NT2/D1 (cell line): ENCODE measurements at regions not wholly inside any gene's neighbourhood (a gene's known extent, or its start where the extent isn't known, plus 50 kb on each side); places are given as distances from the start of the nearest gene placed in this dataset.

Experiments
- DNase-seq: peaks from one replicate; pipeline ENCODE4 v3.0.0-alpha.2; 2011; ENCODE audit warnings: low read depth, low spot score
- H3K27me3 ChIP-seq: 2 replicates; pipeline ENCODE4 v1.6.0; 2011; ENCODE audit warnings: mild to moderate bottlenecking; ENCODE audit not compliant: insufficient read length, insufficient read depth
- H3K36me3 ChIP-seq: 2 replicates; pipeline ENCODE4 v1.6.1; 2011; ENCODE audit warnings: mild to moderate bottlenecking, low read length, mixed read lengths; ENCODE audit not compliant: insufficient read depth, insufficient read length
- H3K4me1 ChIP-seq: 2 replicates; pipeline ENCODE4 v1.5.1; 2011; ENCODE audit not compliant: insufficient read depth, insufficient read length
- H3K4me3 ChIP-seq: 2 replicates; pipeline ENCODE4 v1.5.1; 2011; ENCODE audit warnings: low read depth; ENCODE audit not compliant: insufficient read length
- H3K9ac ChIP-seq: 2 replicates; pipeline ENCODE4 v1.6.0; 2011; ENCODE audit warnings: low read depth; ENCODE audit not compliant: insufficient read length
- H3K9me3 ChIP-seq: 2 replicates; pipeline ENCODE4 v1.5.1; 2011; ENCODE audit warnings: mild to moderate bottlenecking, low read length; ENCODE audit not compliant: insufficient read depth
- SUZ12 ChIP-seq: IDR thresholded peaks from 2 replicates; pipeline ENCODE4 v1.6.1; 2011; ENCODE audit not compliant: insufficient read length, insufficient read depth; ENCODE audit errors: extremely low read depth
- YY1 ChIP-seq: IDR thresholded peaks from 2 replicates; pipeline ENCODE4 v1.6.1; 2011; ENCODE audit not compliant: insufficient read length, insufficient read depth
- ZNF274 ChIP-seq: IDR thresholded peaks from 2 replicates; pipeline ENCODE4 v1.6.1; 2011; ENCODE audit warnings: mild to moderate bottlenecking, low read depth, low read length

DNA sequence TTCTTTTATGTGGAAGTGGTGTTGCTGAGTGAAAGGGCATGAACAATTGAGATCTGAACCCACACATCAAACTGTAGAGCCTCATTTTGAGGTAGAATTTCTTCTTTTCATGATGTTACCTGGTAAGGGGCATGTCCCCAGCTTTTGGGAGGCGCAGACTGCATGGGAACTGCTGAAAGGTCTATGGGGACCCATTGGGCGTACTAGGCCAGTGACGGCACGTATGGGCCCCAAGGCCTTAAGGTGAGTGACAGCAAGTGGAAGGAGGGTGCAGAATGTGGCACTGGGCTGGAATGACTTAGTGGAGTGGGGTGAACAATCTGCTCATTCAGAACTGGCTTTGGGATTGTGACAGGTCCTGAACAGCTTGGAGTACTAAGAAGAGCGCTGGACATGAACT is 123.6 kb upstream of the RGMA start:
- no peaks in the 10 kb centered on the region for H3K36me3 ChIP-seq
- no peak overlapping the region for H3K4me3 ChIP-seq

DNA sequence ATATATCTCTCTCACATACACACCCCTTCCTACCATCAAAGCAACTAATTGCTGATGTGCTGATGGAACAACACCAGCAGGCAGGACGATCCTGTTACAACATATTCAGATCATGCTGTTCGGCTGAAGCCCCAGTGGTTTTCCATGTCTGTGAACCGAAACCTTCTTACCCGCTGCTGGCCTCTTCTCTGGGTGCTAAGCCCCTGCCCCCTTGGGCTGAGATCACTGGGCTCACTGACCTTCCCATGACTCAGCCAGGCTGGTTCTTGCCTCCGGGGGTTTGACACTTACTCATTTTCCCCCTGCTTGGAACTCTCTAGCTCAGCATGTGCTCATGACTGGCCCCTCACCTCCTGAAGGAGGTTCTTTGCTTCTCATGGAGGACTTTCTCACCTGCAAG is 122.0 kb upstream of the RGMA start:
- H3K27me3 ChIP-seq: peaks cover 5% of the 10 kb centered on the region
- H3K4me1 ChIP-seq: peaks cover 3% of the 10 kb centered on the region
- no peak overlapping the region for H3K4me3 ChIP-seq
- 0 out of 2 replicates have a peak, but pooled peaks cover 6% of the 10 kb centered on the region for H3K9me3 ChIP-seq
- no peaks in the 10 kb centered on the region for H3K36me3 ChIP-seq
- no peak for TF ChIP-seq ZNF274
- no peak for TF ChIP-seq SUZ12
- no peak for TF ChIP-seq YY1
- no peak overlapping the region for H3K9ac ChIP-seq
- no peak for DNase-seq

More for the DNA sequence above, 123.6 kb upstream of the RGMA start:
- H3K27me3 ChIP-seq: peaks cover 5% of the 10 kb centered on the region
- H3K4me1 ChIP-seq: peaks cover 2% of the 10 kb centered on the region
- 0 out of 2 replicates have a peak, but pooled peaks cover 6% of the 10 kb centered on the region for H3K9me3 ChIP-seq
- no peak for DNase-seq
- TF ChIP-seq YY1 (no peak), ZNF274 (no peak), SUZ12 (no peak)
- no peak overlapping the region for H3K9ac ChIP-seq

DNA sequence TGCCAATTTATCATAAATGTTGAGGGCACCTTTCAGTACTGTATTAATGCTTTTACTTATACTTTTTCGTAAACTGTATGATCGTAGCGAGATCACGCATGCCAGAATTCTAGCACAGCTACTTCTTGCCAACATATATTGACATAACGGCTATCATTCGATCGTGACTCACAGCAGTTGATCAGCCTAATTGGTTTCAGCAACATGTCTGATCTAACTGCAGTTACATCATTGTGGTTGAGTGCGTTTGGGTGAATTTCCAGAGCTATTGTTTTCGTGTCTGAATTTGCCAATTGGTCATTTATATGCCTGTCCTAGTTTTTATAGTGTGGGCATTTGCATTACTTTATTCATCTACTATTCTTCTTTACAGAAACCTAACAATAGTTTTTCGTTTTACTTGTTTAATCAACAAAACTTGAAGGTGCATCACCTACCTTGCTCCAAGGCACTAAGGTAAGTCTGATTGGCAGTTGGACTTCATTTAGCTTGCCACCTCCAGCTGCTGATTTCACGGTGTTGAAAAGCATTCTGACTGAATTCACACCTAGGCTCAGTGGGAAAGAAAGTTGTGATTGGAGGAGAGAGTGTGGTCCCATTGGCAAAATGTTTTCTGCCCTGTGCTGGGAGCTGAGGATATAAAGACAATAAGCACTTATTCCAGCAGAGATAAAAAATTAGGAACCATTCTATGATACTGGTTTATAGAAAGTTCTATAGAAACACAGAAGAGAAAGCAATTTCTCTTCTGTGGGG is 120.9 kb upstream of the RGMA start:
- H3K4me3 ChIP-seq: no peak overlapping the region
- TF ChIP-seq ZNF274 (no peak), SUZ12 (no peak)

DNA sequence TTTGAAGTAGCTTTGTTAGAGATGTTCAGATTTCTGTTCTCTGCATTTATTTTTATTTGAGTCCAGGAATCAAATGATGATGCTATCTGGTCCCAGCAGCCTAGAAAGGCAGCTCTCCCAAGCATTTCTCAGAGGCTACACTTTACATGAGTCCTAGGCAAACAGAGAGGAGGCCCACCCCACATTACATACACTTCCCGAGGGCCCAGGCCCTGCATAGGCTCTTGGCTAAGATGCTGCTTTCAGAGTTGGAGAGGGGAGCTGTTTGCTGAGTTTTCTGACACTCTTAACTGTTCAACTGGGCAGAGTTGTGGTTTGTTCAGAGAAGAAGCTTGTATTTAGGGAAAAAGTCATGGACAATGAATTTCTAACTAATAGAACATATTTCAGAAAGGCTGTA is 117.9 kb upstream of the RGMA start:
- Histone ChIP-seq H3K4me3 (no peak overlapping the region), H3K36me3 (no peaks in the 10 kb centered on the region), H3K9me3 (no peaks in the 10 kb centered on the region), H3K27me3 (no peaks in the 10 kb centered on the region), H3K4me1 (peaks cover 6% of the 10 kb centered on the region), H3K9ac (no peak overlapping the region)
- no peak for TF ChIP-seq YY1
- TF ChIP-seq SUZ12: no peak
- no peak for DNase-seq

More for the DNA sequence above, 120.9 kb upstream of the RGMA start:
- Histone ChIP-seq H3K9me3 (0 out of 2 replicates have a peak, but pooled peaks cover 6% of the 10 kb centered on the region), H3K27me3 (peaks cover 5% of the 10 kb centered on the region), H3K36me3 (no peaks in the 10 kb centered on the region), H3K9ac (no peak overlapping the region), H3K4me1 (peaks cover 3% of the 10 kb centered on the region)
- no peak for DNase-seq

DNA sequence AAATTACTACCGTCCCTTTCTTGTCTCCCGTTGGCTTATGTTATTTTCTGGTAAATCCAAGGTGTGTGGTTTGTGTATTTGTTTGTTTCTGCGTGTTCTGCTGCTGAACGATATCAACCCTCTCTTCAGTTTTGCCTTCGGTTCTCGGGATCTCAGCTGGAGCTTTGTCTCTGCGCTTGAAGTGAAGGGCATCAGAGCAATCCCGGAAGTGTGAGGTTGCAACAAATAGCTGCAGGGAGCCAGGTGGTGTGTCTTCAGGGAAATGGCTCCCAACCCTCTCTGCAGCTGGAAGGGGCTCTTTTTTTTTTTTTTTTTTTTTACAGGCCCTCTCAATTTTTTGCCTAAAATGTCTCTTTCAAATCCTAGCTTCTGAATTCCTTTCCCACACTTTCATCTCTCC is 116.4 kb upstream of the RGMA start:
- Histone ChIP-seq H3K4me1 (peaks cover 7% of the 10 kb centered on the region), H3K9ac (no peak overlapping the region), H3K9me3 (no peaks in the 10 kb centered on the region), H3K4me3 (no peak overlapping the region), H3K36me3 (no peaks in the 10 kb centered on the region), H3K27me3 (no peaks in the 10 kb centered on the region)
- no peak for DNase-seq
- no peak for TF ChIP-seq SUZ12
- TF ChIP-seq ZNF274: no peak
- no peak for TF ChIP-seq YY1

DNA sequence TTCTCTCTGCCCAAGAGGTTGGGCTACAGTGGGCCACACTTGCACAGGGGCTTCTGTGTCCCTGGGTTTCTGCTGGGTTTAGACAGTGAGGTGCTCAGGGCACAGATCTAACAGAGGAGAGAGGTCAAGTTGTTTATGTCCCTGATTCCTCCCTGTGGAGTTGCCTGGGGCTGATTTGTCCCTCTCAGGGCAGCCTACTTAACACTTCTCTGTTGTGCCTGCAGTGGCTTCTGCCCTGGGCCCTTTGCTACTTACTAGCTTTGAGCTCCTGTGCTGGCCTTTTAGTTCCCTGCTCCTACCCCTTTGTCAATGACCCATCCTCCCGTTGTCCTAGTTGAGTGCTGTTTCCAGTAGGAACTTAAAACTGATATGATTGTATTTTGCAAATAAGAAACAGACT is 114.0 kb upstream of the RGMA start:
- peaks cover 7% of the 10 kb centered on the region for H3K4me1 ChIP-seq
- H3K27me3 ChIP-seq: no peaks in the 10 kb centered on the region
- DNase-seq: no peak
- no peak overlapping the region for H3K9ac ChIP-seq
- no peak overlapping the region for H3K4me3 ChIP-seq
- H3K36me3 ChIP-seq: no peaks in the 10 kb centered on the region
- TF ChIP-seq YY1 (no peak), SUZ12 (no peak), ZNF274 (no peak)
- peaks cover 7% of the 10 kb centered on the region for H3K9me3 ChIP-seq

DNA sequence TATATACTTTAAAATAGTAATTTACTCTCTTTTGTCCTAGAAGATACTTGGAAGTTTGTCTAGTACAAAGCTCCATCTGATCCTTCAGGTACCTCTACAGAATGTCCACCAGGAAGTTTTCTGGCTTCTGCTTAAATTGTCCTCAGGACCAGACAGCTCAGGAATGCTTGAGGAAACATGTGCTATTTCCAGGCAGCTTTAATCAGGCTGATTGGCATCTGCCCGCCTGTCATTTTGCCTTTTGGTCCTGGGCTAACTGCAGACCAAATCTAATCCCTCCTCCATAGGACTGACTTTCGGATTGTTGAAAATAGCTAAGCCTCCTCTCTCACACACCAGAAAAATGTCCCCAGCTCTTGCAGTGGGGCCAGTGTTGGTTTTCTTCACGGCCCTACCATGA is 113.4 kb upstream of the RGMA start:
- peaks cover 12% of the 10 kb centered on the region for H3K9me3 ChIP-seq
- TF ChIP-seq SUZ12: no peak
- TF ChIP-seq ZNF274: no peak
- no peak for TF ChIP-seq YY1
- no peak overlapping the region for H3K9ac ChIP-seq
- DNase-seq: no peak
- H3K4me1 ChIP-seq: peaks cover 7% of the 10 kb centered on the region
- H3K4me3 ChIP-seq: no peak overlapping the region
- no peaks in the 10 kb centered on the region for H3K36me3 ChIP-seq
- no peaks in the 10 kb centered on the region for H3K27me3 ChIP-seq
